ENCODE measurements at regions not wholly inside any gene's neighbourhood (a gene's known extent, or its start where the extent isn't known, plus 50 kb on each side); places are given as distances from the start of the nearest gene placed in this dataset.

DNA sequence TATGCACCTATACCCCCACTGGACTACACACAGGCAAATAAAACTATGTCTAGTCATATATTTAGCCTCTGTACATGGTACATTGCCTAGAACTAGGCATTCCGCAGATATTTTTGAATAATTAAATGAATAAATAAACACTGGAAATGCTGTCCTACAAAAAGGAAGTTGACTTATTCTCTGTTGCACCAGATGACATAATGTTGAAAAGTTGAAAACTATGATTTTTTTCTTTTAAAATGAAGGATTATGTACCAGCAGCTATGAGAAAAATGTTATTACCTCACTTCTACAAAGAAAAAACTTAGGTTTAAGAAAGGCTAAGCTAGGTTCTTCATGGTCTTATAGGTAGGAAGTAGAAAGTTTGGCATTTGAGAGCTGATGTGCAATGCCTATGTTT, 856.6 kb downstream of the METTL15 start:
- H3K36me3 Mint-ChIP-seq (ENCODE audit: unreplicated experiment), result no peaks in the 10 kb centered on the region

GRCh38 chr11:28963187-28963586, 855.0 kb downstream of the METTL15 start:
- no peak overlapping the region for H3K4me3 Mint-ChIP-seq (ENCODE audit: unreplicated experiment)
- no peaks in the 10 kb centered on the region for H3K36me3 Mint-ChIP-seq (ENCODE audit: unreplicated experiment)
- H3K9me3 Mint-ChIP-seq (ENCODE audit: unreplicated experiment), result no peaks in the 10 kb centered on the region
- DNase-seq, result no peak
- no peaks in the 10 kb centered on the region for H3K4me1 Mint-ChIP-seq (ENCODE audit: low read depth, unreplicated experiment)
- no peak for TF ChIP-seq CTCF (IDR thresholded peaks at IDR 0.05; ENCODE audit: partially characterized antibody, unreplicated experiment)
- H3K27ac Mint-ChIP-seq (ENCODE audit: unreplicated experiment), result no peak overlapping the region
- H3K27me3 Mint-ChIP-seq (ENCODE audit: unreplicated experiment), result no peaks in the 10 kb centered on the region

More for the DNA sequence above, 856.6 kb downstream of the METTL15 start:
- no peak for DNase-seq
- Mint-ChIP-seq H3K27me3 (ENCODE audit: unreplicated experiment) (no peaks in the 10 kb centered on the region), H3K27ac (ENCODE audit: unreplicated experiment) (no peak overlapping the region), H3K4me3 (ENCODE audit: unreplicated experiment) (no peak overlapping the region), H3K9me3 (ENCODE audit: unreplicated experiment) (no peaks in the 10 kb centered on the region), H3K4me1 (ENCODE audit: low read depth, unreplicated experiment) (no peaks in the 10 kb centered on the region)
- TF ChIP-seq CTCF (IDR thresholded peaks at IDR 0.05; ENCODE audit: partially characterized antibody, unreplicated experiment), result no peak

DNA sequence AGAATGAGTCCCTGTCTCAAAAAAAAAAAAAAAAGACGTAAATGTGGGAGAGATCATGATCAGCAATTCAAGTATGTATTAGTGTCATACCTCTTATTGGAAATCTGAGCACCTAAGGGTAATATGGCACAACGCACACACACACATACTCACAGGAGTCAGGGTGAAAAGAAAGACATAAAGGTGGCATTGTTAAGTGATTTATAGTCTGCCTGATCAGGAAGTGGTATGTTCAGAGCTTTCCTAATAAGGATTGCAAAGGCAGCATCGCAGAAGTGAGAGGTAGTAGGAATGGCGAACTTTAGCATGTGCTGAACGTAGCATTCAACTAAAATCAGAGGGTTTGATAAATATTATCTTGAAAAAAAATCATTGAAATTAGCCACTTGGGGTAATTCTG, 854.3 kb downstream of the METTL15 start:
- Mint-ChIP-seq H3K36me3 (ENCODE audit: unreplicated experiment) (no peaks in the 10 kb centered on the region), H3K27ac (ENCODE audit: unreplicated experiment) (no peak overlapping the region), H3K4me3 (ENCODE audit: unreplicated experiment) (no peak overlapping the region), H3K27me3 (ENCODE audit: unreplicated experiment) (no peaks in the 10 kb centered on the region), H3K4me1 (ENCODE audit: low read depth, unreplicated experiment) (no peaks in the 10 kb centered on the region), H3K9me3 (ENCODE audit: unreplicated experiment) (no peaks in the 10 kb centered on the region)
- DNase-seq, result no peak
- no peak for TF ChIP-seq CTCF (IDR thresholded peaks at IDR 0.05; ENCODE audit: partially characterized antibody, unreplicated experiment)

DNA sequence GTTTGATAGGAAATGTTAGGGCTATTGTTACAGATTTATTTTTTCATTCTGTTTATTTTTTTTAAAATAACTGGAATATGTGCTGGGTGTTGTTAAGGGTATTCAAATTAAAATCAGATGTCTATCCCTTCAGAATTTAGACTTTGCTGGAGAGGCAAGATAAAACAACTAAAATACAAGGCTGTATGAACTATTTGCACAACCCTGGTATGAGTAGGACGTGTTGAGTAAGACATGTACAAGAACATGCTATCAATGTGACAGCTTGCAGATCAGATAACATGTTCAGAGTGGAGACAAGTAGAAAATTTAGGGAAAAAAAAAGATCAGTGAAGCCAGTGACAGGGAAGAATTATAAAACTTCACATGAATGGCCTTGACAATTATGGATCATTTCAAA, 853.5 kb downstream of the METTL15 start:
- TF ChIP-seq CTCF (IDR thresholded peaks at IDR 0.05; ENCODE audit: partially characterized antibody, unreplicated experiment), result no peak
- H3K27me3 Mint-ChIP-seq (ENCODE audit: unreplicated experiment), result no peaks in the 10 kb centered on the region
- no peak overlapping the region for H3K4me3 Mint-ChIP-seq (ENCODE audit: unreplicated experiment)
- H3K4me1 Mint-ChIP-seq (ENCODE audit: low read depth, unreplicated experiment), result no peaks in the 10 kb centered on the region
- no peaks in the 10 kb centered on the region for H3K9me3 Mint-ChIP-seq (ENCODE audit: unreplicated experiment)
- H3K36me3 Mint-ChIP-seq (ENCODE audit: unreplicated experiment), result no peaks in the 10 kb centered on the region
- no peak overlapping the region for H3K27ac Mint-ChIP-seq (ENCODE audit: unreplicated experiment)
- no peak for DNase-seq

- no peak for DNase-seq
- TF ChIP-seq CTCF (IDR thresholded peaks at IDR 0.05; ENCODE audit: partially characterized antibody, unreplicated experiment), result no peak
- no peak overlapping the region for H3K4me3 Mint-ChIP-seq (ENCODE audit: unreplicated experiment)
- no peaks in the 10 kb centered on the region for H3K36me3 Mint-ChIP-seq (ENCODE audit: unreplicated experiment)
- no peak overlapping the region for H3K27ac Mint-ChIP-seq (ENCODE audit: unreplicated experiment)
- no peaks in the 10 kb centered on the region for H3K27me3 Mint-ChIP-seq (ENCODE audit: unreplicated experiment)
- H3K9me3 Mint-ChIP-seq (ENCODE audit: unreplicated experiment), result no peaks in the 10 kb centered on the region
- H3K4me1 Mint-ChIP-seq (ENCODE audit: low read depth, unreplicated experiment), result no peaks in the 10 kb centered on the region
Observed at GRCh38 chr11:28956446-28956845, 848.3 kb downstream of the METTL15 start.

Data from glutamatergic neuron (in vitro differentiated cells).